Activated CD8-positive, alpha-beta memory T cell treated with anti-CD3 and anti-CD28 coated beads for 48 hours (primary cell): ENCODE measurements at regions not wholly inside any gene's neighbourhood (a gene's known extent, or its start where the extent isn't known, plus 50 kb on each side); places are given as distances from the start of the nearest gene placed in this dataset.

Experiments
- DNase-seq, 3 experiments: peaks; one replicate each; pipeline ENCODE4 v3.0.0-alpha.2; 2020; ENCODE audit warnings: low read depth in 2 of 3, low spot score in 2 of 3

- DNase-seq = no peak
Observed at GRCh38 chr18:56185126-56185525, 453.3 kb downstream of the TXNL1 start.

- DNase-seq = no peak
Observed at GRCh38 chr18:56176751-56177150, 461.6 kb downstream of the TXNL1 start.

GRCh38 chr18:56175330-56176001 is 462.9 kb downstream of the TXNL1 start:
- no peak for DNase-seq

- no peak for DNase-seq
Observed at GRCh38 chr18:56173542-56174220, 464.7 kb downstream of the TXNL1 start.

- DNase-seq = no peak
Observed at GRCh38 chr18:56172527-56172926, 465.9 kb downstream of the TXNL1 start.

- DNase-seq = no peak
Observed at GRCh38 chr18:56171848-56172247, 466.5 kb downstream of the TXNL1 start.

- DNase-seq = no peak
Observed at GRCh38 chr18:56168049-56168781, 470.2 kb downstream of the TXNL1 start.

- DNase-seq = no peak
Observed at GRCh38 chr18:56167366-56167765, 471.0 kb downstream of the TXNL1 start.

- no peak for DNase-seq
Observed at GRCh38 chr18:56166914-56167313, 471.5 kb downstream of the TXNL1 start.

GRCh38 chr18:56165601-56166355 is 472.6 kb downstream of the TXNL1 start:
- DNase-seq = no peak

GRCh38 chr18:56162311-56163265 is 475.8 kb downstream of the TXNL1 start:
- DNase-seq = no peak

- no peak for DNase-seq
Observed at GRCh38 chr18:56161566-56162260, 476.7 kb downstream of the TXNL1 start.

- DNase-seq = no peak
Observed at GRCh38 chr18:56158676-56159075, 479.7 kb downstream of the TXNL1 start.

- no peak for DNase-seq
Observed at GRCh38 chr18:56157541-56157940, 480.9 kb downstream of the TXNL1 start.

- no peak for DNase-seq
Observed at GRCh38 chr18:56152551-56153310, 485.7 kb downstream of the TXNL1 start.

GRCh38 chr18:56148373-56148772 is 490.0 kb downstream of the TXNL1 start:
- no peak for DNase-seq

GRCh38 chr18:56146565-56146964 is 491.8 kb downstream of the TXNL1 start:
- DNase-seq = no peak

- DNase-seq = no peak
Observed at GRCh38 chr18:56142001-56142400, 496.4 kb downstream of the TXNL1 start.

GRCh38 chr18:56139792-56140254 is 498.6 kb downstream of the TXNL1 start:
- DNase-seq = no peak
